ENCODE measurements at regions not wholly inside any gene's neighbourhood (a gene's known extent, or its start where the extent isn't known, plus 50 kb on each side); places are given as distances from the start of the nearest gene placed in this dataset.

GRCh38 chr4:117014236-117014635 lies 71.1 kb downstream of the TRAM1L1 start:
- H3K36me3 Mint-ChIP-seq (ENCODE audit: low read depth) = no peaks in the 10 kb centered on the region
- H3K4me3 Mint-ChIP-seq = no peak overlapping the region
- no peaks in the 10 kb centered on the region for H3K36me3 ChIP-seq (ENCODE audit: control insufficient read depth, insufficient read depth, low read length)
- 89% methylated on average over 3 of the region's 3 CpGs; no CpG with 5 or more reads in 1 of the 2 experiments for WGBS, 2 experiments (ENCODE audit: insufficient coverage in 1 of 2, insufficient read length in 1 of 2)
- H3K27me3 ChIP-seq (ENCODE audit: control insufficient read depth, insufficient read depth, low read length, poor library complexity, severe bottlenecking) = no peaks in the 10 kb centered on the region
- no peak overlapping the region for H3K9ac ChIP-seq (ENCODE audit: extremely low read depth, low read length, poor library complexity, severe bottlenecking)
- no peak overlapping the region for H3K27ac Mint-ChIP-seq
- H3K27ac ChIP-seq (ENCODE audit: low read depth, low read length) = no peak overlapping the region
- no peaks in the 10 kb centered on the region for H3K9me3 ChIP-seq (ENCODE audit: control insufficient read depth, low read length)
- no peak for DNase-seq
- no peaks in the 10 kb centered on the region for H3K27me3 Mint-ChIP-seq (ENCODE audit: insufficient read depth)
- no peaks in the 10 kb centered on the region for H3K4me1 ChIP-seq (ENCODE audit: control insufficient read depth, insufficient read depth, low read length)
- H3K4me3 ChIP-seq (ENCODE audit: low read length) = no peak overlapping the region
- H3K9me3 Mint-ChIP-seq = no peaks in the 10 kb centered on the region
- TF ChIP-seq CTCF (conservative IDR thresholded peaks at IDR 0.05) = no peak
- H3K4me1 Mint-ChIP-seq = no peaks in the 10 kb centered on the region

GRCh38 chr4:117010671-117011070 lies 74.7 kb downstream of the TRAM1L1 start:
- no CpG with 5 or more reads among the region's 1 CpG for WGBS, 2 experiments (ENCODE audit: insufficient coverage in 1 of 2, insufficient read length in 1 of 2)
- H3K4me3 ChIP-seq (ENCODE audit: low read length) = no peak overlapping the region
- no peak for TF ChIP-seq CTCF (conservative IDR thresholded peaks at IDR 0.05)
- H3K9ac ChIP-seq (ENCODE audit: extremely low read depth, low read length, poor library complexity, severe bottlenecking) = no peak overlapping the region
- no peaks in the 10 kb centered on the region for H3K36me3 Mint-ChIP-seq (ENCODE audit: low read depth)
- H3K27me3 Mint-ChIP-seq (ENCODE audit: insufficient read depth) = no peaks in the 10 kb centered on the region
- no peaks in the 10 kb centered on the region for H3K4me1 Mint-ChIP-seq
- no peaks in the 10 kb centered on the region for H3K27me3 ChIP-seq (ENCODE audit: control insufficient read depth, insufficient read depth, low read length, poor library complexity, severe bottlenecking)
- no peak overlapping the region for H3K27ac Mint-ChIP-seq
- no peaks in the 10 kb centered on the region for H3K36me3 ChIP-seq (ENCODE audit: control insufficient read depth, insufficient read depth, low read length)
- H3K9me3 Mint-ChIP-seq = no peaks in the 10 kb centered on the region
- H3K4me1 ChIP-seq (ENCODE audit: control insufficient read depth, insufficient read depth, low read length) = no peaks in the 10 kb centered on the region
- no peaks in the 10 kb centered on the region for H3K9me3 ChIP-seq (ENCODE audit: control insufficient read depth, low read length)
- H3K27ac ChIP-seq (ENCODE audit: low read depth, low read length) = no peak overlapping the region
- no peak overlapping the region for H3K4me3 Mint-ChIP-seq
- DNase-seq = no peak

GRCh38 chr4:117001077-117001476 lies 84.3 kb downstream of the TRAM1L1 start:
- no peak for DNase-seq
- Mint-ChIP-seq H3K4me3 (no peak overlapping the region), H3K27ac (no peak overlapping the region), H3K4me1 (peaks cover 8% of the 10 kb centered on the region), H3K27me3 (ENCODE audit: insufficient read depth) (no peaks in the 10 kb centered on the region), H3K9me3 (no peaks in the 10 kb centered on the region), H3K36me3 (ENCODE audit: low read depth) (no peaks in the 10 kb centered on the region)
- Histone ChIP-seq H3K27ac (ENCODE audit: low read depth, low read length) (no peak overlapping the region), H3K4me1 (ENCODE audit: control insufficient read depth, insufficient read depth, low read length) (no peaks in the 10 kb centered on the region), H3K27me3 (ENCODE audit: control insufficient read depth, insufficient read depth, low read length, poor library complexity, severe bottlenecking) (no peaks in the 10 kb centered on the region), H3K9me3 (ENCODE audit: control insufficient read depth, low read length) (no peaks in the 10 kb centered on the region), H3K36me3 (ENCODE audit: control insufficient read depth, insufficient read depth, low read length) (no peaks in the 10 kb centered on the region), H3K4me3 (ENCODE audit: low read length) (no peak overlapping the region), H3K9ac (ENCODE audit: extremely low read depth, low read length, poor library complexity, severe bottlenecking) (no peak overlapping the region)
- WGBS, 2 experiments (ENCODE audit: insufficient coverage in 1 of 2, insufficient read length in 1 of 2) = 88 to 90% methylated on average over 6 to 8 of the region's 8 CpGs
- no peak for TF ChIP-seq CTCF (conservative IDR thresholded peaks at IDR 0.05)

Measured in endodermal cell (in vitro differentiated cells).